H1 (cell line): ENCODE measurements at regions not wholly inside any gene's neighbourhood (a gene's known extent, or its start where the extent isn't known, plus 50 kb on each side); places are given as distances from the start of the nearest gene placed in this dataset.

Experiments
- CTCF ChIA-PET: fragments of 300-600 bp; sonication (Branson Sonifier 250); formaldehyde crosslinking; loops from one replicate; lab custom pipeline; 2021; ENCODE audit not compliant: partially characterized antibody; lab: Charles Lee
- POLR2A ChIA-PET: fragments of 300-600 bp; sonication (Branson Sonifier 250); formaldehyde crosslinking; loops from one replicate; lab custom pipeline; 2021; ENCODE audit warnings: inconsistent platforms; ENCODE audit not compliant: partially characterized antibody; lab: Charles Lee
- DNase-seq, 2 experiments: peaks; one replicate each; pipeline versions ENCODE4 v3.0.0 to v3.0.0-alpha.2; 2010 to 2022; ENCODE audit warnings: low spot score in 2 of 2, low read depth in 1 of 2, mixed read lengths in 1 of 2
- FAIRE-seq: peaks from 2 replicates; lab custom pipeline; 2011; peaks lifted over from hg19 to GRCh38; lab: Jason Lieb, UNC
- H2AFZ ChIP-seq: 2 replicates; pipeline ENCODE4 v1.8.1; 2012; ENCODE audit warnings: low read length, inconsistent platforms
- H2AK5ac ChIP-seq: 2 replicates; pipeline ENCODE4 v1.6.1; 2013; ENCODE audit warnings: low read depth, low read length
- H2BK120ac ChIP-seq: replicated peaks from 2 replicates; pipeline ENCODE3; 2013; ENCODE audit warnings: low read depth, low read length, inconsistent platforms
- H2BK12ac ChIP-seq: 2 replicates; pipeline ENCODE4 v1.6.1; 2013; ENCODE audit warnings: low read depth, low read length
- H2BK15ac ChIP-seq: 2 replicates; pipeline ENCODE4 v1.6.1; 2013; ENCODE audit warnings: low read length
- H2BK20ac ChIP-seq: 2 replicates; pipeline ENCODE4 v1.6.1; 2013; ENCODE audit warnings: low read length
- H2BK5ac ChIP-seq: 2 replicates; pipeline ENCODE4 v1.6.1; 2013; ENCODE audit warnings: low read depth, low read length
- H3K14ac ChIP-seq: 2 replicates; pipeline ENCODE4 v1.6.1; 2013; ENCODE audit warnings: inconsistent platforms; ENCODE audit not compliant: insufficient read length
- H3K18ac ChIP-seq: 2 replicates; pipeline ENCODE4 v1.6.1; 2013; ENCODE audit warnings: low read length; ENCODE audit errors: extremely low read depth
- H3K23ac ChIP-seq: 2 replicates; pipeline ENCODE4 v1.6.1; 2013; ENCODE audit warnings: inconsistent platforms; ENCODE audit not compliant: insufficient read length
- H3K23me2 ChIP-seq: 2 replicates; pipeline ENCODE4 v1.6.1; 2013; ENCODE audit warnings: low read depth, low read length
- H3K27ac ChIP-seq: 2 replicates; pipeline ENCODE4 v1.6.1; 2011; ENCODE audit warnings: low read depth, low read length, inconsistent platforms
- H3K27me3 ChIP-seq, 4 experiments: replicated peaks in 1 of 4; 1 replicate in 1 of 4; 2 replicates in 3 of 4; pipeline versions ENCODE4 v1.6.1 to v1.8.1; 2011 to 2013; ENCODE audit warnings: low read length in 3 of 4, mild to moderate bottlenecking in 3 of 4, inconsistent platforms in 2 of 4, mixed read lengths in 2 of 4, moderate library complexity in 1 of 4; ENCODE audit not compliant: control insufficient read depth in 3 of 4, insufficient read depth in 3 of 4; ENCODE audit errors: extremely low read depth in 1 of 4
- H3K36me3 ChIP-seq, 4 experiments: 2 replicates each; pipeline versions ENCODE4 v1.6.1 to v1.8.1; 2011 to 2013; ENCODE audit warnings: mild to moderate bottlenecking in 4 of 4, low read length in 3 of 4, moderate library complexity in 2 of 4, control low read depth in 1 of 4, inconsistent platforms in 1 of 4; ENCODE audit not compliant: insufficient read depth in 4 of 4, control insufficient read depth in 2 of 4
- H3K4ac ChIP-seq: replicated peaks from 2 replicates; pipeline ENCODE3; 2013; ENCODE audit warnings: low read length, low read depth, mixed read lengths, inconsistent platforms; ENCODE audit not compliant: insufficient read length
- H3K4me1 ChIP-seq, 4 experiments: replicated peaks in 1 of 4; 1 replicate in 1 of 4; 2 replicates in 3 of 4; pipeline versions ENCODE4 v1.6.1 to v1.8.1; 2011 to 2013; ENCODE audit warnings: low read length in 3 of 4, inconsistent platforms in 2 of 4, mixed read lengths in 1 of 4; ENCODE audit not compliant: insufficient read depth in 4 of 4, control insufficient read depth in 3 of 4
- H3K4me2 ChIP-seq, 2 experiments: 2 replicates each; pipeline versions ENCODE4 v1.6.1 to v1.8.1; 2011 to 2013; ENCODE audit warnings: low read depth in 2 of 2, low read length in 2 of 2, control low read depth in 1 of 2, inconsistent platforms in 1 of 2, mild to moderate bottlenecking in 1 of 2; ENCODE audit not compliant: insufficient read depth in 1 of 2
- H3K4me3 ChIP-seq, 4 experiments: fragments of 200-600, 300-600 bp in 1 of 4; sonication (generic), shearing (Covaris generic), sonication (Bioruptor Twin) in 1 of 4; 2 replicates each; pipeline versions ENCODE4 v1.5.1 to v1.8.1; 2011 to 2016; ENCODE audit warnings: low read length in 4 of 4, low read depth in 3 of 4, control low read depth in 2 of 4, inconsistent platforms in 2 of 4, mild to moderate bottlenecking in 2 of 4, mixed read lengths in 1 of 4, moderate library complexity in 1 of 4; ENCODE audit not compliant: insufficient read depth in 2 of 4; ENCODE audit errors: extremely low read depth in 1 of 4
- H3K56ac ChIP-seq: replicated peaks from 2 replicates; pipeline ENCODE3; 2013; ENCODE audit warnings: low read depth, mild to moderate bottlenecking, mixed read lengths, low read length, inconsistent platforms; ENCODE audit not compliant: insufficient read length
- H3K79me1 ChIP-seq: 2 replicates; pipeline ENCODE4 v1.6.1; 2013; ENCODE audit warnings: low read depth, low read length, control low read depth
- H3K79me2 ChIP-seq, 2 experiments: 2 replicates each; pipeline versions ENCODE4 v1.6.1 to v1.8.1; 2012 to 2013; ENCODE audit warnings: low read length in 2 of 2, mild to moderate bottlenecking in 2 of 2, inconsistent platforms in 1 of 2; ENCODE audit not compliant: insufficient read depth in 2 of 2, control insufficient read depth in 1 of 2
- H3K9ac ChIP-seq, 4 experiments: replicated peaks in 1 of 4; 1 replicate in 1 of 4; 2 replicates in 3 of 4; pipeline versions ENCODE4 v1.6.1 to v1.8.1; 2011 to 2013; ENCODE audit warnings: low read depth in 3 of 4, low read length in 3 of 4, control low read depth in 2 of 4, mild to moderate bottlenecking in 2 of 4, moderate library complexity in 2 of 4, inconsistent platforms in 1 of 4; ENCODE audit errors: extremely low read depth in 1 of 4
- H3K9me3 ChIP-seq, 2 experiments: 2 replicates each; pipeline versions ENCODE4 v1.6.1 to v1.8.1; 2012 to 2013; ENCODE audit warnings: mild to moderate bottlenecking in 2 of 2, moderate library complexity in 2 of 2, control low read depth in 1 of 2, inconsistent platforms in 1 of 2, low read depth in 1 of 2, low read length in 1 of 2, mixed read lengths in 1 of 2; ENCODE audit not compliant: insufficient read depth in 2 of 2
- H4K20me1 ChIP-seq, 2 experiments: replicated peaks in 1 of 2; 2 replicates each; pipeline versions ENCODE3 to v1.8.1; 2011 to 2013; ENCODE audit warnings: inconsistent platforms in 2 of 2, low read length in 2 of 2, mild to moderate bottlenecking in 1 of 2; ENCODE audit not compliant: insufficient read depth in 2 of 2, control insufficient read depth in 1 of 2
- H4K5ac ChIP-seq: 2 replicates; pipeline ENCODE4 v1.6.1; 2013; ENCODE audit warnings: low read length, low read depth, mixed read lengths, inconsistent platforms; ENCODE audit not compliant: insufficient read length
- H4K8ac ChIP-seq: 2 replicates; pipeline ENCODE4 v1.8.0; 2013; ENCODE audit warnings: mild to moderate bottlenecking, moderate library complexity, low read length, inconsistent platforms; ENCODE audit not compliant: insufficient read depth; ENCODE audit errors: extremely low read depth
- H4K91ac ChIP-seq: replicated peaks from 2 replicates; pipeline ENCODE3; 2013; ENCODE audit warnings: low read length, mixed read lengths, inconsistent platforms; ENCODE audit not compliant: insufficient read length
- BACH1 ChIP-seq: IDR thresholded peaks from 2 replicates; pipeline ENCODE4 v1.6.1; 2012; ENCODE audit warnings: low read length, improper control_type of control experiment
- CBX5 ChIP-seq: fragments of 300-800, 300-1000 bp; sonication (generic); IDR thresholded peaks from 2 replicates; pipeline ENCODE4 v1.7.1; 2016; ENCODE audit warnings: antibody characterized with exemption, low read length, low read depth
- CREB1 ChIP-seq: IDR thresholded peaks from 2 replicates; pipeline ENCODE4 v1.6.1; 2012; ENCODE audit warnings: inconsistent platforms
- CTBP2 ChIP-seq: IDR thresholded peaks from 2 replicates; pipeline ENCODE4 v1.7.0; 2011; ENCODE audit warnings: borderline replicate concordance, mild to moderate bottlenecking, moderate library complexity, mixed read lengths, low read length; ENCODE audit not compliant: insufficient read depth, insufficient read length
- E2F6 ChIP-seq: IDR thresholded peaks from 2 replicates; pipeline ENCODE4 v1.6.1; 2012; ENCODE audit warnings: inconsistent platforms
- EGR1 ChIP-seq: IDR thresholded peaks from 2 replicates; pipeline ENCODE4 v1.6.1; 2011; ENCODE audit warnings: low read depth, low read length, borderline replicate concordance
- TAF1 ChIP-seq: IDR thresholded peaks from 2 replicates; pipeline ENCODE4 v1.6.1; 2011; ENCODE audit warnings: mild to moderate bottlenecking, low read depth, low read length
- WGBS, 2 experiments: shearing (Covaris generic) in 1 of 2; methylation state at CpG; one replicate each; pipeline versions ENCODE4 v1.1.6 to v1.1.7; 2013 to 2015; ENCODE audit warnings: low lambda C conversion rate in 2 of 2, mixed read lengths in 2 of 2, inconsistent platforms in 1 of 2, low coverage in 1 of 2, missing lambda C conversion rate in 1 of 2; ENCODE audit not compliant: insufficient replicate concordance in 2 of 2, insufficient coverage in 1 of 2, insufficient read length in 1 of 2; ENCODE audit errors: extremely low coverage in 1 of 2, missing lambda C conversion rate in 1 of 2; 5-methylcytosine and 5-hydroxymethylcytosine counted together

DNA sequence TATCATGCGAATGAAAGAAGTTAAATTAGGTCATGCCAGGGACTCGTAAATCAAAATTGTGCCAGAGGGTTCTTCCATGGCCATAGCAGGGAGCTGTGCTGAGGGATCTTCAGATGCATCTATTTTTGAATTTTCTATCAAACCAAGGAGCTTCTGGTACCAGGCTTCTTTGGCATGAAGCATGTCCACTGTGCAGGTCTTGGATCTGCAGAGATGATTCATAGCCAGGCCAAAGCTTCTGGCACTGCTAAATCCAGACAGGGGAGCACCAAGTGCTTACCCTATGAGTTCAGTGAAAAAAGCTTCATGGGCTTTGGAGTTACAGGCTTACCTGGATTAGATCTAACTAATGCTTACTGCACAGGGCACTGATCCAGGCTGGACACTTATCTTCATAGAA lies 154.2 kb upstream of the DAB1 start:
- Histone ChIP-seq H2AK5ac (no peak overlapping the region), H3K4me2 (no peak overlapping the region), H3K79me1 (no peaks in the 10 kb centered on the region), H3K23ac (no peak overlapping the region), H2BK5ac (no peak overlapping the region), H2BK20ac (no peak overlapping the region), H3K23me2 (no peaks in the 10 kb centered on the region), H3K27ac (no peak overlapping the region), H3K18ac (no peak overlapping the region), H3K9ac (no peak overlapping the region), H2BK120ac (no peak overlapping the region), H4K20me1 (no peaks in the 10 kb centered on the region), H3K36me3 (no peaks in the 10 kb centered on the region), H4K5ac (no peak overlapping the region), H2BK15ac (no peak overlapping the region), H3K14ac (no peak overlapping the region), H3K9me3 (no peaks in the 10 kb centered on the region), H3K79me2 (no peaks in the 10 kb centered on the region), H2AFZ (no peak overlapping the region), H2BK12ac (no peak overlapping the region), H4K91ac (no peak overlapping the region), H3K4me3 (no peak overlapping the region), H4K8ac (no peak overlapping the region), H3K4me1 (peaks cover 0 to 2% (median 0%) of the 10 kb centered on the region in 4 experiments; a peak in 1 of 7 replicates), H3K4ac (no peak overlapping the region), H3K27me3 (no peaks in the 10 kb centered on the region), H3K56ac (no peak overlapping the region)
- TF ChIP-seq TAF1 = no peak
- TF ChIP-seq E2F6 = no peak
- TF ChIP-seq EGR1 = no peak
- no peak for TF ChIP-seq BACH1
- TF ChIP-seq CTBP2 = no peak
- TF ChIP-seq CBX5 = no peak
- no peak for TF ChIP-seq CREB1
- ChIA-PET POLR2A (no interaction called here), CTCF (interaction anchor here (1.1 to 1.3 kb wide), 2 partner anchors 20 to 24 kb away, joined by 3 to 4 read pairs; no protein-coding TSS in a partner anchor)
- FAIRE-seq = no peak
- 90% methylated on average over 2 of the region's 2 CpGs; no CpG with 5 or more reads in 1 of the 2 experiments for WGBS, 2 experiments
- DNase-seq = no peak
